ENCODE measurements at regions not wholly inside any gene's neighbourhood (a gene's known extent, or its start where the extent isn't known, plus 50 kb on each side); places are given as distances from the start of the nearest gene placed in this dataset.

DNA sequence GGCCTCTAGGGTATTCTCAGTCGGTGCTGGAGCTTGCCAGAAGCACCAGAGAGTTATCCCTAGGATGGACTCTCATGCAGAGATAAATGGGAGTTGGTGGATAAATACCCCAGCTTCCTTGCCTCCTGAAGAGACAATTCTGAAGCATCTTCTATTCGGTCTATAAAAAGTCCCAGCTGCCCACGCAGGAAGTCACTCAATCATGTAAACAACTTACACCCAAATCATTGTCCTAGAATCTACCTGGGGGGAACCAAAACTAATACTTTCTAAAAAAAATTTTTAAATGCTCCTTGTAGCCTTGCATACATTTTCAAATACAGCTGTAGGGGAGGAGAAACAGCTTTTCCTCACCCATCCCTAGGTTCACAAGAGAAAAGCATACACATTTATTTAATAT, 66.6 kb upstream of the ELAC2 start:
- no peak for DNase-seq (ENCODE audit: low read depth)

- DNase-seq (ENCODE audit: low read depth), result no peak
Observed at GRCh38 chr17:13078591-13079385, 61.0 kb upstream of the ELAC2 start.

- no peak for DNase-seq (ENCODE audit: low read depth)
Observed at GRCh38 chr17:13076905-13077304, 59.1 kb upstream of the ELAC2 start.

GRCh38 chr17:13074026-13074425, 56.2 kb upstream of the ELAC2 start:
- DNase-seq (ENCODE audit: low read depth), result peak; percentile 25

DNA sequence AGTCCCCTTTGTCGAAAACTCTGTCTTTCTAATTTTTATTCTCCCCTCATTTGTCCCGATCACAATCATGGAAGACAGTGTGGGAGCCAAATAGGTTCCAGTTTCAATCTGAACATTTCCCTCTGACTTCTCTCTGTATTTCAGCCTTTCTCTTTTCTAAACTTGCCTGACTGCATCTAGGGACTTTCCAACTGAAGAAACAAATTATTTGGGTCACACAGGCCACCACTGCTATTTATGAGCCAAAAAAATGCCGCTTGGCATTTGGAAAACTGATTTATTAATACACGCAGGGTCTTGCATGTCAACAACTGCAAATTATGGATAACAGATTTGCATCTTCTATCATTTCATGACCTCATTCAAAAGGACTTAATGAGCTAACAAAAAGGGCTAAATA, 55.2 kb upstream of the ELAC2 start:
- DNase-seq (ENCODE audit: low read depth), result no peak

DNA sequence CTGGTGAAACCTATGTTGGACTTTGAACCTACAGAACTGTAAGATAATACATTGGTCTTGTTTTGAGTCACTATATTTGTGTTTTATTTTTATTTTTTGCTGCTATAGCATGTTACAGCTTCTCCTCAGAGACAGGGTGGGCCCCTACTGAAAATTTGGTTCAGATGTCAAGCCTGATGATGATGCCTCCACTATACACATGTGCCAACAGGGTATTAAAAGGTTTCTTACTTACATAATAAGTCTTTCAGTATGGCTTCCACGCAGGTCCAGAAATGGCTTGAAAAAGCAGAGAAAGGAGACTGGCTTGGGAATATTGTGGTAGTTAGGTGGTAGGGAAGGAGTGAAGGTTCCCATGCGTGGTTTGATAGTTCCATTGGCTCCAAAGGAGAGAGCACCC, 52.9 kb upstream of the ELAC2 start:
- DNase-seq (ENCODE audit: low read depth), result no peak

DNA sequence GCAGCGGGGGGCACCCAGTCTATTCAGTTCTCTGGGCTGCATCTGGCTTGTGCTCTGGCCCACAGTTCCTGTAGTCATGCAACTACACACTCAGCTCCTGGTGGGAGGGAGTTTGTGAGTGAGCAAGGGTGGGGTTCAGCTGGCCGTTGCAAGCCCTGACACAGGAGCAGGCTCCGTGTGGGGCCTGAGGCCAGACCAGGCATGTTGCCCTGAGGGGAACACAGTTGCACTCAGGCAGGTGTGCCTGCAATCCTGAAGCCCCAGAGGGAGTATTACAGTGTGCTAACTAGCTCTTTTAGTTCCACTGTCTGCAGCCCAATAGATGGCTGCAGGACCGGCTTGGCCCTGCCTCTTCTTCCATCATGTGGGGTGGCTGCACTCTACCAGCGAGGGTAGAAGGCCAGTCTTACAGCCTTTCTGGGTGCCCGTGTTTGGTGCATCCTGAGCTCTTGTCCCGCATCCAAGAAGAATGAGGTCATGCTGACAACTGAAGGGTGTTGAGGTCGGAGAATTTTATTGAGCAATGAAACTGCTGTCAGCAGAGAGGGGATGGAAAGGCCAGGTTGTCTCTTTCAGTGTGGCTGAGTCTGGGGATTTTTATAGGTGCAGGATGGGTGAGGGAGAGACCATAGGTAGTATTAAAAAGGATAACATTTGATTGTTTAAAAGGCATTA, 49.9 kb upstream of the ELAC2 start:
- DNase-seq (ENCODE audit: low read depth), result no peak
